Cardiac fibroblast (primary cell): ENCODE measurements at regions not wholly inside any gene's neighbourhood (a gene's known extent, or its start where the extent isn't known, plus 50 kb on each side); places are given as distances from the start of the nearest gene placed in this dataset.

Source experiments
- DNase-seq, 2 donors: peaks; one replicate each; pipeline versions ENCODE4 v3.0.0 to v3.0.0-alpha.2; 2010; ENCODE audit warnings: low read depth in 2 of 2
- H3K4me3 ChIP-seq, 2 donors: replicated peaks in 1 of 2; 1 replicate in 1 of 2; 2 replicates in 1 of 2; pipeline ENCODE4 v1.5.1; 2011; ENCODE audit warnings: low read depth in 2 of 2, low read length in 2 of 2, mild to moderate bottlenecking in 2 of 2, moderate library complexity in 1 of 2
- TF ChIP-seq, protein P1 (sequence below): IDR thresholded peaks from one replicate; pipeline ENCODE4 v1.5.1; 2011; ENCODE audit warnings: low read depth, mild to moderate bottlenecking, low read length, inconsistent platforms

- no peak overlapping the region for H3K4me3 ChIP-seq
- TF ChIP-seq, protein P1, sequence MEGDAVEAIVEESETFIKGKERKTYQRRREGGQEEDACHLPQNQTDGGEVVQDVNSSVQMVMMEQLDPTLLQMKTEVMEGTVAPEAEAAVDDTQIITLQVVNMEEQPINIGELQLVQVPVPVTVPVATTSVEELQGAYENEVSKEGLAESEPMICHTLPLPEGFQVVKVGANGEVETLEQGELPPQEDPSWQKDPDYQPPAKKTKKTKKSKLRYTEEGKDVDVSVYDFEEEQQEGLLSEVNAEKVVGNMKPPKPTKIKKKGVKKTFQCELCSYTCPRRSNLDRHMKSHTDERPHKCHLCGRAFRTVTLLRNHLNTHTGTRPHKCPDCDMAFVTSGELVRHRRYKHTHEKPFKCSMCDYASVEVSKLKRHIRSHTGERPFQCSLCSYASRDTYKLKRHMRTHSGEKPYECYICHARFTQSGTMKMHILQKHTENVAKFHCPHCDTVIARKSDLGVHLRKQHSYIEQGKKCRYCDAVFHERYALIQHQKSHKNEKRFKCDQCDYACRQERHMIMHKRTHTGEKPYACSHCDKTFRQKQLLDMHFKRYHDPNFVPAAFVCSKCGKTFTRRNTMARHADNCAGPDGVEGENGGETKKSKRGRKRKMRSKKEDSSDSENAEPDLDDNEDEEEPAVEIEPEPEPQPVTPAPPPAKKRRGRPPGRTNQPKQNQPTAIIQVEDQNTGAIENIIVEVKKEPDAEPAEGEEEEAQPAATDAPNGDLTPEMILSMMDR: no peak
- DNase-seq: no peak
Observed at GRCh38 chr14:51321036-51321435, 81.0 kb downstream of the TMX1 start.

DNA sequence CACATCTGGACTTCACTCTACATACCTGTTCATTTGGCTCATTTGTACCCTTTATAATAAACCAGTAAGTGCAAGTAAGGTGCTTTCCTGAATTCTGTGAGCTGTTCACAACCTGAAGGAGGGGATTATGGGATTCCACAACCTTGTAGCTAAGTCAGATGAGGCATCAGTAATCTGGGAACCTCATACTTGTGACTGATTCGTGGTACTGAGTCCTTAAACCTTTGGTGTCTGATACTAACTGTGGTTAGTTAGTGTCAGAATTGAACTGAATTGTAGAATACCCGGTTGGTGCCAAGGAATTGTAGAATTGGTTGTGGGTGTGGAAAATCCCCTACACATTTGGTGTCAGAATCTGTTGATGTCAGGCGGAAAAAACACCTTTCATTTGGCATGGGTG lies 83.4 kb downstream of the TMX1 start:
- TF ChIP-seq, protein P1: no peak
- no peak overlapping the region for H3K4me3 ChIP-seq
- DNase-seq: no peak

GRCh38 chr14:51327376-51327775 lies 87.3 kb downstream of the TMX1 start:
- TF ChIP-seq, protein P1: no peak
- H3K4me3 ChIP-seq: no peak overlapping the region
- DNase-seq: peak; percentile 47 to 59

GRCh38 chr14:51328064-51328771 lies 88.2 kb downstream of the TMX1 start:
- H3K4me3 ChIP-seq: peak overlapping the region in 1 of 2 donors; percentile 15
- DNase-seq: peak; percentile 44 to 76
- TF ChIP-seq, protein P1: no peak

- H3K4me3 ChIP-seq: no peak overlapping the region
- DNase-seq: peak; percentile 47 to 72
- TF ChIP-seq, protein P1: no peak
Observed at GRCh38 chr14:51328772-51329353, 88.8 kb downstream of the TMX1 start.

GRCh38 chr14:51331486-51332367 lies 91.7 kb downstream of the TMX1 start:
- no peak overlapping the region for H3K4me3 ChIP-seq
- TF ChIP-seq, protein P1: no peak
- DNase-seq: peak in 1 of 2 donors; percentile 21
